ENCODE measurements at regions not wholly inside any gene's neighbourhood (a gene's known extent, or its start where the extent isn't known, plus 50 kb on each side); places are given as distances from the start of the nearest gene placed in this dataset.
"Not testable (repeated sequence)": the region's sequence is repeated elsewhere in the genome, so short reads cannot be mapped to it uniquely, and the experiment has no call there.

GRCh38 chr1:146883190-146883589 lies 54.9 kb upstream of the NBPF12 start:
- WGBS, 2 experiments, result 86 to 100% methylated on average over 1 of the region's 4 CpGs
- not testable (repeated sequence) for H3K27me3 ChIP-seq (ENCODE audit: control insufficient read depth, insufficient read depth, low read length, poor library complexity, severe bottlenecking); H3K4me3 ChIP-seq (ENCODE audit: insufficient read depth, low read depth, low read length); H3K4me1 ChIP-seq (ENCODE audit: control insufficient read depth, insufficient read depth, low read length); H3K36me3 ChIP-seq (ENCODE audit: control insufficient read depth, insufficient read depth, low read length); H3K9me3 ChIP-seq (ENCODE audit: control insufficient read depth, low read length); H3K27ac ChIP-seq (ENCODE audit: insufficient read depth, low read depth, low read length, poor library complexity, severe bottlenecking)

GRCh38 chr1:146881096-146881495 lies 57.0 kb upstream of the NBPF12 start:
- H3K27me3 ChIP-seq (ENCODE audit: control insufficient read depth, insufficient read depth, low read length, poor library complexity, severe bottlenecking); H3K4me1 ChIP-seq (ENCODE audit: control insufficient read depth, insufficient read depth, low read length); H3K36me3 ChIP-seq (ENCODE audit: control insufficient read depth, insufficient read depth, low read length); H3K4me3 ChIP-seq (ENCODE audit: insufficient read depth, low read depth, low read length); H3K27ac ChIP-seq (ENCODE audit: insufficient read depth, low read depth, low read length, poor library complexity, severe bottlenecking); H3K9me3 ChIP-seq (ENCODE audit: control insufficient read depth, low read length): not testable (repeated sequence)
- WGBS, 2 experiments, result 69 to 95% methylated on average over 3 of the region's 8 CpGs

- WGBS, 2 experiments, result 73 to 100% methylated on average over 1 to 2 of the region's 3 CpGs
- not testable (repeated sequence) for H3K27me3 ChIP-seq (ENCODE audit: control insufficient read depth, insufficient read depth, low read length, poor library complexity, severe bottlenecking); H3K9me3 ChIP-seq (ENCODE audit: control insufficient read depth, low read length); H3K27ac ChIP-seq (ENCODE audit: insufficient read depth, low read depth, low read length, poor library complexity, severe bottlenecking); H3K4me3 ChIP-seq (ENCODE audit: insufficient read depth, low read depth, low read length); H3K4me1 ChIP-seq (ENCODE audit: control insufficient read depth, insufficient read depth, low read length); H3K36me3 ChIP-seq (ENCODE audit: control insufficient read depth, insufficient read depth, low read length)
These were observed 74.3 kb upstream of the NBPF12 start for GRCh38 chr1:146863799-146864319.

GRCh38 chr1:146853147-146853546 lies 85.0 kb upstream of the NBPF12 start:
- H3K27ac ChIP-seq (ENCODE audit: insufficient read depth, low read depth, low read length, poor library complexity, severe bottlenecking); H3K4me3 ChIP-seq (ENCODE audit: insufficient read depth, low read depth, low read length); H3K4me1 ChIP-seq (ENCODE audit: control insufficient read depth, insufficient read depth, low read length); H3K9me3 ChIP-seq (ENCODE audit: control insufficient read depth, low read length); H3K36me3 ChIP-seq (ENCODE audit: control insufficient read depth, insufficient read depth, low read length); H3K27me3 ChIP-seq (ENCODE audit: control insufficient read depth, insufficient read depth, low read length, poor library complexity, severe bottlenecking): not testable (repeated sequence)
- 62 to 65% methylated on average over 5 of the region's 9 CpGs for WGBS, 2 experiments

GRCh38 chr1:146850352-146850889 lies 87.7 kb upstream of the NBPF12 start:
- 86 to 89% methylated on average over 4 to 5 of the region's 6 CpGs for WGBS, 2 experiments
- H3K4me3 ChIP-seq (ENCODE audit: insufficient read depth, low read depth, low read length), result not testable (repeated sequence)

GRCh38 chr1:146838725-146839124 lies 99.4 kb upstream of the NBPF12 start:
- not testable (repeated sequence) for H3K4me1 ChIP-seq (ENCODE audit: control insufficient read depth, insufficient read depth, low read length); H3K36me3 ChIP-seq (ENCODE audit: control insufficient read depth, insufficient read depth, low read length); H3K27me3 ChIP-seq (ENCODE audit: control insufficient read depth, insufficient read depth, low read length, poor library complexity, severe bottlenecking); H3K27ac ChIP-seq (ENCODE audit: insufficient read depth, low read depth, low read length, poor library complexity, severe bottlenecking); H3K4me3 ChIP-seq (ENCODE audit: insufficient read depth, low read depth, low read length); H3K9me3 ChIP-seq (ENCODE audit: control insufficient read depth, low read length)
- no CpG with 5 or more reads among the region's 1 CpG for WGBS, 2 experiments

More at GRCh38 chr1:146850352-146850889, 87.7 kb upstream of the NBPF12 start:
- H3K4me1 ChIP-seq (ENCODE audit: control insufficient read depth, insufficient read depth, low read length); H3K27me3 ChIP-seq (ENCODE audit: control insufficient read depth, insufficient read depth, low read length, poor library complexity, severe bottlenecking); H3K36me3 ChIP-seq (ENCODE audit: control insufficient read depth, insufficient read depth, low read length); H3K27ac ChIP-seq (ENCODE audit: insufficient read depth, low read depth, low read length, poor library complexity, severe bottlenecking); H3K9me3 ChIP-seq (ENCODE audit: control insufficient read depth, low read length): not testable (repeated sequence)

GRCh38 chr1:146826957-146827356 lies 111.2 kb upstream of the NBPF12 start:
- H3K27me3 ChIP-seq (ENCODE audit: control insufficient read depth, insufficient read depth, low read length, poor library complexity, severe bottlenecking); H3K9me3 ChIP-seq (ENCODE audit: control insufficient read depth, low read length); H3K36me3 ChIP-seq (ENCODE audit: control insufficient read depth, insufficient read depth, low read length); H3K4me1 ChIP-seq (ENCODE audit: control insufficient read depth, insufficient read depth, low read length); H3K4me3 ChIP-seq (ENCODE audit: insufficient read depth, low read depth, low read length); H3K27ac ChIP-seq (ENCODE audit: insufficient read depth, low read depth, low read length, poor library complexity, severe bottlenecking): not testable (repeated sequence)
- WGBS, 2 experiments, result no CpG with 5 or more reads among the region's 1 CpG

GRCh38 chr1:146794236-146794635 lies 143.9 kb upstream of the NBPF12 start:
- H3K36me3 ChIP-seq (ENCODE audit: control insufficient read depth, insufficient read depth, low read length); H3K4me1 ChIP-seq (ENCODE audit: control insufficient read depth, insufficient read depth, low read length); H3K4me3 ChIP-seq (ENCODE audit: insufficient read depth, low read depth, low read length); H3K27me3 ChIP-seq (ENCODE audit: control insufficient read depth, insufficient read depth, low read length, poor library complexity, severe bottlenecking); H3K9me3 ChIP-seq (ENCODE audit: control insufficient read depth, low read length); H3K27ac ChIP-seq (ENCODE audit: insufficient read depth, low read depth, low read length, poor library complexity, severe bottlenecking): not testable (repeated sequence)
- WGBS, 2 experiments, result 93 to 95% methylated on average over 19 of the region's 19 CpGs

- H3K36me3 ChIP-seq (ENCODE audit: control insufficient read depth, insufficient read depth, low read length); H3K4me3 ChIP-seq (ENCODE audit: insufficient read depth, low read depth, low read length); H3K9me3 ChIP-seq (ENCODE audit: control insufficient read depth, low read length); H3K4me1 ChIP-seq (ENCODE audit: control insufficient read depth, insufficient read depth, low read length); H3K27ac ChIP-seq (ENCODE audit: insufficient read depth, low read depth, low read length, poor library complexity, severe bottlenecking); H3K27me3 ChIP-seq (ENCODE audit: control insufficient read depth, insufficient read depth, low read length, poor library complexity, severe bottlenecking): not testable (repeated sequence)
- WGBS, 2 experiments, result 96% methylated on average over 3 of the region's 5 CpGs; no CpG with 5 or more reads in 1 of the 2 experiments
These were observed 145.4 kb upstream of the NBPF12 start for GRCh38 chr1:146792725-146793124.

- not testable (repeated sequence) for H3K27ac ChIP-seq (ENCODE audit: insufficient read depth, low read depth, low read length, poor library complexity, severe bottlenecking); H3K4me1 ChIP-seq (ENCODE audit: control insufficient read depth, insufficient read depth, low read length); H3K4me3 ChIP-seq (ENCODE audit: insufficient read depth, low read depth, low read length); H3K9me3 ChIP-seq (ENCODE audit: control insufficient read depth, low read length); H3K36me3 ChIP-seq (ENCODE audit: control insufficient read depth, insufficient read depth, low read length); H3K27me3 ChIP-seq (ENCODE audit: control insufficient read depth, insufficient read depth, low read length, poor library complexity, severe bottlenecking)
- WGBS, 2 experiments, result 100% methylated on average over 1 of the region's 3 CpGs
These were observed 153.7 kb upstream of the NBPF12 start for GRCh38 chr1:146784212-146784940.

Data from ectodermal cell (in vitro differentiated cells).